Heart left ventricle (tissue), 16 donors: ENCODE measurements at regions not wholly inside any gene's neighbourhood (a gene's known extent, or its start where the extent isn't known, plus 50 kb on each side); places are given as distances from the start of the nearest gene placed in this dataset.
A peak's percentile ranks its signal among the peaks of the same experiment; 100 is the strongest.

Experiments
- ATAC-seq, 4 donors: fragments of 200-7000 bp; cut with Tn5 transposase; one replicate each; pipeline ENCODE4 v1.9.1; 2020 to 2022; ENCODE audit warnings: moderate library complexity in 4 of 4, mild to moderate bottlenecking in 3 of 4, moderate number of reproducible peaks in 1 of 4
- DNase-seq, 5 donors: peaks; one replicate each; pipeline ENCODE4 v3.0.0-alpha.2; 2020
- H3K27ac ChIP-seq, 12 donors: fragments of 200-600 bp; sonication (generic) in 4 of 12; one replicate each; pipeline versions ENCODE4 v1.5.0 to v1.8.0; 2016 to 2022; ENCODE audit warnings: mild to moderate bottlenecking in 2 of 12
- H3K27me3 ChIP-seq, 9 donors: fragments of 200-600 bp; sonication (generic) in 2 of 9; one replicate each; pipeline versions ENCODE4 v1.5.1 to v1.8.0; 2016 to 2022; ENCODE audit warnings: mild to moderate bottlenecking in 3 of 9
- H3K36me3 ChIP-seq, 9 donors: fragments of 200-600 bp; sonication (generic) in 2 of 9; one replicate each; pipeline versions ENCODE4 v1.5.0 to v1.8.0; 2018 to 2022; ENCODE audit warnings: mild to moderate bottlenecking in 2 of 9
- H3K4me1 ChIP-seq, 12 donors: fragments of 200-600 bp; sonication (generic) in 4 of 12; one replicate each; pipeline versions ENCODE4 v1.5.0 to v1.8.0; 2016 to 2022; ENCODE audit warnings: mild to moderate bottlenecking in 3 of 12
- H3K4me3 ChIP-seq, 12 donors: fragments of 200-600 bp; sonication (generic) in 4 of 12; one replicate each; pipeline versions ENCODE4 v1.5.0 to v1.8.0; 2017 to 2022; ENCODE audit warnings: mild to moderate bottlenecking in 9 of 12, moderate library complexity in 4 of 12
- H3K9me3 ChIP-seq, 12 donors: fragments of 200-600 bp; sonication (generic) in 4 of 12; one replicate each; pipeline versions ENCODE4 v1.5.0 to v1.8.0; 2016 to 2022; ENCODE audit warnings: mild to moderate bottlenecking in 1 of 12
- POLR2A ChIP-seq, 2 donors: fragments of 450-650 bp; IDR thresholded peaks; one replicate each; pipeline ENCODE4 v1.6.1; 2017; ENCODE audit warnings: antibody characterized with exemption in 2 of 2, mild to moderate bottlenecking in 2 of 2, moderate library complexity in 2 of 2
- WGBS, 4 donors: extraction: QIAGEN DNeasy Blood & Tissue Kit in 2 of 4; methylation state at CpG; one replicate each; pipeline versions ENCODE4 v1.1.5 to v1.1.7; 2013 to 2018; 5-methylcytosine and 5-hydroxymethylcytosine counted together
- intact Hi-C, 10 donors: fragments of 100-400 bp; cut with DNase I; formaldehyde crosslinking; loops; one replicate each; pipeline versions ENCODE4 v1.11.1 to v1.14.2; 2022
- TF ChIP-seq, protein P1 (sequence below), 12 donors: fragments of 200-600 bp; sonication (generic) in 4 of 12; IDR thresholded peaks; one replicate each; pipeline versions ENCODE4 v1.5.0 to v1.8.0; 2018 to 2022; ENCODE audit warnings: antibody characterized with exemption in 12 of 12, mild to moderate bottlenecking in 5 of 12
- donor health status: ischemic (EF 13 %, LVEDD 7.1; RV severe dilation, severe dysfunction).
- donor health status: healthy with polysubstance abuse.
- donor health status: DM: no; HTN: yes; CAD: no.
- donor health status: DM: no; HTN: no; CAD: no.
- donor health status: ischemic (EF 25% LVEDD 6.9; RV normal size, moderate dysfunction).
- donor health status: ischemic (EF 25% LVEDD 5.7; RV mildly dilated, moderate dysfunction).
- donor health status: healthy.
- donor health status: DM: yes; HTN: yes; CAD: no.
- donor health status: ischemic (EF 35%, LVEDD 5.7; RV mildly dilated, moderate dysfunction).
- donor health status: nonischemic (EF 11% LVEDD 7.7; RV severe dilation, severe dysfunction).
- donor health status: DM: yes; HTN: yes; CAD: no.
- donor health status: PGD.
- donor health status: ischemic (EF 29% LVEDD 5.4; RV normal size, mild dysfunction).
- donor health status: nonischemic (EF 23%, LVEDD 6.1; RV moderate dilation, normal function).

DNA sequence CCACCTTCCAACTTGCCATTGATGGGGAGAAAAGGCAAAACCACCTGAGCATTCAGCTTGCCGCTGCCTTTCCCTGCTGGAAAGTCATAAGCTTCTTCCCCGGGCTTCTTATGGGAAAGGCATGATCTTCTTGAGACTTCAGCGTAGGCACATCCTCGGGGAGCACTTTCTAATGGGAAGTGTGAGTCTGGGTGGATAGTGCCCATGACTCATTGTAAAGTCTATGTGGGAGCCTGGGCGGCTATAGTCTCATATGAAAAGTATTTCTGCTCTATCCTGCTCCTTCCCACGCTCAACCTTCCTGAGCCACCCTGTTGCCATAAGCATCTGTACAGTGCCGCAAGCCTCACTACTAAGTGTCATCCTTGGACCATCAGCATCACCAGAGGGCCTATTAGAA lies 309.9 kb upstream of the THBS1 start:
- H3K9me3 ChIP-seq: no peaks in the 10 kb centered on the region
- TF ChIP-seq, protein P1, sequence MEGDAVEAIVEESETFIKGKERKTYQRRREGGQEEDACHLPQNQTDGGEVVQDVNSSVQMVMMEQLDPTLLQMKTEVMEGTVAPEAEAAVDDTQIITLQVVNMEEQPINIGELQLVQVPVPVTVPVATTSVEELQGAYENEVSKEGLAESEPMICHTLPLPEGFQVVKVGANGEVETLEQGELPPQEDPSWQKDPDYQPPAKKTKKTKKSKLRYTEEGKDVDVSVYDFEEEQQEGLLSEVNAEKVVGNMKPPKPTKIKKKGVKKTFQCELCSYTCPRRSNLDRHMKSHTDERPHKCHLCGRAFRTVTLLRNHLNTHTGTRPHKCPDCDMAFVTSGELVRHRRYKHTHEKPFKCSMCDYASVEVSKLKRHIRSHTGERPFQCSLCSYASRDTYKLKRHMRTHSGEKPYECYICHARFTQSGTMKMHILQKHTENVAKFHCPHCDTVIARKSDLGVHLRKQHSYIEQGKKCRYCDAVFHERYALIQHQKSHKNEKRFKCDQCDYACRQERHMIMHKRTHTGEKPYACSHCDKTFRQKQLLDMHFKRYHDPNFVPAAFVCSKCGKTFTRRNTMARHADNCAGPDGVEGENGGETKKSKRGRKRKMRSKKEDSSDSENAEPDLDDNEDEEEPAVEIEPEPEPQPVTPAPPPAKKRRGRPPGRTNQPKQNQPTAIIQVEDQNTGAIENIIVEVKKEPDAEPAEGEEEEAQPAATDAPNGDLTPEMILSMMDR (IDR thresholded peaks at IDR 0.05): no peak
- no peak for TF ChIP-seq POLR2A (IDR thresholded peaks at IDR 0.05)
- intact Hi-C loops: no loop called here
- peak overlapping the region in 1 of 12 donors; percentile 19 for H3K27ac ChIP-seq
- H3K27me3 ChIP-seq: no peaks in the 10 kb centered on the region
- peaks cover 0 to 14% (median 0%) of the 10 kb centered on the region in 12 donors for H3K4me1 ChIP-seq
- 88 to 94% (median 92%) methylated on average over 7 of the region's 7 CpGs for WGBS, 4 donors
- DNase-seq (no peak), ATAC-seq (peak in 1 of 4 donors; percentile 47)
- no peaks in the 10 kb centered on the region for H3K36me3 ChIP-seq
- H3K4me3 ChIP-seq: no peak overlapping the region

DNA sequence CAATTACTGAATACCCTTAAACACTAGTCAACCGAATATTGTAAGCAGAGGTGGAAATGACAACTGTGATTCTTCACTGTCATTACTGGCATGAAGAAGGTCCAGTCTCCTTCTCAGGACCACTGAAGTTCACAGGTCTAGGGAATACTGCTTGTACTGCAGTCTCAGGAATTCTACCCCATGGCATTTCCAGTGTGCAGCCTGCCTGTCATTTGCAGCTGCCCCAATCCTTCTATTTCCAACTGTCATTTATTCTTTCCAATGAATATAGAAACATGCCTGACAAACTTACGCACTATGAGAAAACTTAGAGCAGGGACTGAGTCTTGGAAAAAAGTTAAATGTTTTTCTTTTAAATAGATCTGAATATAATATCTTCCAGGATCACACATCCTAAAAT lies 308.0 kb upstream of the THBS1 start:
- no peaks in the 10 kb centered on the region for H3K27me3 ChIP-seq
- DNase-seq (no peak), ATAC-seq (no peak)
- H3K4me3 ChIP-seq: no peak overlapping the region
- intact Hi-C loops: no loop called here
- H3K27ac ChIP-seq: no peak overlapping the region
- WGBS, 4 donors: 95 to 98% (median 96%) methylated on average over 2 of the region's 2 CpGs
- peaks cover 0 to 17% (median 0%) of the 10 kb centered on the region in 12 donors for H3K4me1 ChIP-seq
- H3K9me3 ChIP-seq: no peaks in the 10 kb centered on the region
- no peaks in the 10 kb centered on the region for H3K36me3 ChIP-seq
- TF ChIP-seq, protein P1 (IDR thresholded peaks at IDR 0.05): no peak
- TF ChIP-seq POLR2A (IDR thresholded peaks at IDR 0.05): no peak

DNA sequence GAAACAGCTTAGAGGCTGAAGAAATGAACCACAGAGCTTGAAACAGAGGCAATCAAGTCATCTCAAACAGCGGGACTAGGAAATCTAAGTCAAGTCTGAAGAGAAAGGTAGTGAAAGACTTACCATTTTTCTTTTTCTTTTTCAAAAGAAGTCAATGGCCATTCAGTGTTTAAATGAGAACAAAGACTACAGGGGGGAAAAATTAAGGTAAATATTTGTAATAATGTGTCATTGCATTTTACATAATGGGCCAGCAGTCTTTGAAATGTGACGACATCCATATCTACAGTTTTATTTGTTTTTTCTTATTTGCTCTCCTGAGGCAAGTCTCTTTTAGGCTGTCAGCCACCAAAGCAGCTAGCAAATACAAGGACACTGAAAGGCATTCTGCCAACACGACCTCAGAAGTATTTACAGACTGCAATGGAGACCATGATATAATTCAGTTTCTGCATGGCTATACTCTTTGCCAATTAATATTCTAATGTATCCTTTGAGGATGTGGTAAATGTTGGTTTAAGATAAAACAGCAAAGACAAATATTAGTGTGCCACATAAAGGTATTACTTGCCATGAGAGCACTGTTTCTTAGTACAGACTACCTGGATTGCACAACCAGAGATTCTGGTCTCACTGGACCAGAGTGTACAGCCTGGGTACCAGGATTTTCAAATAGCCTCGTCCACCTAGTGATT lies 307.0 kb upstream of the THBS1 start:
- intact Hi-C loops: no loop called here
- no peaks in the 10 kb centered on the region for H3K27me3 ChIP-seq
- TF ChIP-seq, protein P1 (IDR thresholded peaks at IDR 0.05): no peak
- no peak for TF ChIP-seq POLR2A (IDR thresholded peaks at IDR 0.05)
- H3K4me3 ChIP-seq: no peak overlapping the region
- no peaks in the 10 kb centered on the region for H3K36me3 ChIP-seq
- ATAC-seq (peak in 2 of 4 donors; percentile 31 to 41), DNase-seq (no peak)
- H3K27ac ChIP-seq: no peak overlapping the region
- peaks cover 0 to 17% (median 0%) of the 10 kb centered on the region in 12 donors for H3K4me1 ChIP-seq
- WGBS, 4 donors: 53 to 56% (median 55%) methylated on average over 4 of the region's 4 CpGs
- H3K9me3 ChIP-seq: no peaks in the 10 kb centered on the region

DNA sequence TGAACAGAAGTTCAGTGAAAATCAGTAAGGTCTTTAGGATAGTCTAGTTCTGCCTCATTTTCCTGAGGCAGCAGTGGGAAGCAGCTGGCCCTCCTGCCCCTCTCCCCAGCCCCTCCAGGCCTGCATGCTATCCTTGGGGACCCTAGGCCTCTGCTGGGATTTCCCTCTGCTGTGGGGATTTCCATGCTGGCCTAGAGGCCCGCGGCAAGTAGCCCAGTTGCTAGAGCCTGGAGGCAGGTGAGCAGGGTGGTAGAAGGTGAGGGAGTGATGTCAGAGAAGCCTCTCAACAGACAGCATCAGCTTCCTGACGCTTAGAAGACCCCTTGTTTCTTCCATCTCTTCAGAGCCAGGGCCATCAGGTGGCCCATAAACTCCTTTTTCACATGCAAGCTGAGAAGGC lies 305.8 kb upstream of the THBS1 start:
- no peaks in the 10 kb centered on the region for H3K27me3 ChIP-seq
- 73 to 85% (median 78%) methylated on average over 3 of the region's 3 CpGs for WGBS, 4 donors
- no peak overlapping the region for H3K27ac ChIP-seq
- intact Hi-C loops: no loop called here
- ATAC-seq: no peak
- TF ChIP-seq, protein P1 (IDR thresholded peaks at IDR 0.05): no peak
- no peak for TF ChIP-seq POLR2A (IDR thresholded peaks at IDR 0.05)
- no peak overlapping the region for H3K4me3 ChIP-seq
- no peak for DNase-seq
- H3K9me3 ChIP-seq: no peaks in the 10 kb centered on the region
- no peaks in the 10 kb centered on the region for H3K36me3 ChIP-seq
- peaks cover 0 to 17% (median 0%) of the 10 kb centered on the region in 12 donors for H3K4me1 ChIP-seq
